HepG2 (cell line): ENCODE measurements at regions not wholly inside any gene's neighbourhood (a gene's known extent, or its start where the extent isn't known, plus 50 kb on each side); places are given as distances from the start of the nearest gene placed in this dataset.

ENCODE experiments used
- ATAC-seq: fragments of 200-7000 bp; cut with Tn5 transposase; 3 replicates; pipeline ENCODE4 v1.9.1; 2020; ENCODE audit warnings: mild to moderate bottlenecking, moderate library complexity
- BruUV-seq: library from RNA; stranded (reverse); fragments of 400-500 nt; replicated peaks from 2 replicates; lab custom pipeline; 2021; lab: Mats Ljungman, UMichigan
- CTCF ChIA-PET: fragments of 300-600 bp; formaldehyde crosslinking; extraction: SDS; loops from one replicate; lab custom pipeline; 2021; ENCODE audit warnings: low total read pairs, inconsistent platforms, low intra/inter-chr PET ratio; lab: Yijun Ruan, JAX
- POLR2A ChIA-PET: fragments of 350-600 bp; sonication (Branson Sonifier 250); formaldehyde crosslinking; loops from one replicate; lab custom pipeline; 2020; ENCODE audit warnings: antibody characterized with exemption, inconsistent platforms; lab: Yijun Ruan, JAX
- DNase-seq: peaks from one replicate; pipeline ENCODE4 v3.0.0-alpha.2; 2015; ENCODE audit warnings: low spot score
- FAIRE-seq: peaks from 3 replicates; lab custom pipeline; 2011; peaks lifted over from hg19 to GRCh38; lab: Jason Lieb, UNC
- H2AFZ ChIP-seq: one replicate; pipeline ENCODE4 v1.6.1; 2011; ENCODE audit warnings: low read length, inconsistent platforms
- H3K27ac ChIP-seq: fragments of 300-600 bp; 3 replicates; pipeline ENCODE4 v1.8.0; 2011; ENCODE audit warnings: mixed run types, mild to moderate bottlenecking, mixed read lengths, low read length, inconsistent platforms; ENCODE audit not compliant: insufficient read depth; ENCODE audit errors: extremely low read length
- H3K27me3 ChIP-seq, 2 experiments: fragments of 200-600 bp in 1 of 2; 2 replicates in 1 of 2; 3 replicates in 1 of 2; pipeline versions ENCODE4 v1.6.0 to v1.8.0; 2011; ENCODE audit warnings: low read length in 2 of 2, mild to moderate bottlenecking in 2 of 2, moderate library complexity in 2 of 2, inconsistent platforms in 1 of 2; ENCODE audit not compliant: insufficient read depth in 2 of 2, control insufficient read depth in 1 of 2
- H3K36me3 ChIP-seq, 2 experiments: fragments of 200-600 bp in 1 of 2; replicated peaks in 1 of 2; 2 replicates in 1 of 2; 3 replicates in 1 of 2; pipeline versions ENCODE4 v1.5.1 to v1.8.0; 2011; ENCODE audit warnings: low read length in 2 of 2, inconsistent platforms in 1 of 2; ENCODE audit not compliant: insufficient read depth in 2 of 2, control insufficient read depth in 1 of 2
- H3K4me1 ChIP-seq: 2 replicates; pipeline ENCODE4 v1.5.1; 2012; ENCODE audit warnings: low read length, inconsistent platforms; ENCODE audit not compliant: insufficient read depth
- H3K4me2 ChIP-seq: 2 replicates; pipeline ENCODE4 v1.6.0; 2011; ENCODE audit warnings: low read depth, low read length, inconsistent platforms
- H3K4me3 ChIP-seq, 3 experiments: fragments of 200-600 bp in 1 of 3; sonication (generic), shearing (Covaris generic) in 1 of 3; replicated peaks in 1 of 3; 2 replicates each; pipeline ENCODE4 v1.5.1; 2011 to 2016; ENCODE audit warnings: low read length in 3 of 3, inconsistent platforms in 2 of 3, low read depth in 2 of 3, mild to moderate bottlenecking in 2 of 3, control low read depth in 1 of 3, mixed read lengths in 1 of 3; ENCODE audit not compliant: insufficient read depth in 1 of 3
- H3K79me2 ChIP-seq: one replicate; pipeline ENCODE4 v1.6.1; 2011; ENCODE audit warnings: low read length, inconsistent platforms; ENCODE audit not compliant: insufficient read depth
- H3K9ac ChIP-seq: 2 replicates; pipeline ENCODE4 v1.6.0; 2011; ENCODE audit warnings: mild to moderate bottlenecking, low read depth, low read length, inconsistent platforms; ENCODE audit not compliant: insufficient read depth
- H3K9me3 ChIP-seq: 2 replicates; pipeline ENCODE4 v1.5.1; 2012; ENCODE audit warnings: mild to moderate bottlenecking, low read length
- H4K20me1 ChIP-seq: 2 replicates; pipeline ENCODE4 v1.6.0; 2011; ENCODE audit warnings: inconsistent platforms, mild to moderate bottlenecking, low read length, moderate library complexity; ENCODE audit not compliant: insufficient read depth
- ARNT2 ChIP-seq: sonication (generic); formaldehyde crosslinking; IDR thresholded peaks from 2 replicates; pipeline ENCODE4 v1.8.0; 2022; ENCODE audit warnings: mild to moderate bottlenecking, low read depth, missing genetic modification reagents, moderate library complexity
- BRCA1 ChIP-seq: sonication (generic); formaldehyde crosslinking; IDR thresholded peaks from 2 replicates; pipeline ENCODE4 v1.4.0; 2020; ENCODE audit warnings: missing genetic modification reagents
- FOSL2 ChIP-seq: sonication (generic); formaldehyde crosslinking; IDR thresholded peaks from 2 replicates; pipeline ENCODE4 v1.4.0; 2020; ENCODE audit warnings: missing genetic modification reagents
- FOXA1 ChIP-seq, 2 experiments: fragments of 450-650 bp in 1 of 2; sonication (generic) in 1 of 2; formaldehyde crosslinking in 1 of 2; IDR thresholded peaks; 2 replicates each; pipeline versions ENCODE4 v1.4.0 to v1.6.1; 2016 to 2020; ENCODE audit warnings: missing genetic modification reagents in 1 of 2
- KAT8 ChIP-seq: IDR thresholded peaks from 2 replicates; pipeline ENCODE4 v1.6.1; 2016; ENCODE audit warnings: missing genetic modification reagents, missing compliant biosample characterization
- NBN ChIP-seq: fragments of 450-650 bp; conservative IDR thresholded peaks from 2 replicates; pipeline ENCODE4 v1.6.1; 2017
- PAF1 ChIP-seq: IDR thresholded peaks from 2 replicates; pipeline ENCODE4 v1.6.1; 2016; ENCODE audit warnings: missing genetic modification reagents, missing compliant biosample characterization
- PCBP1 ChIP-seq: fragments of 200-400 bp; formaldehyde crosslinking; IDR thresholded peaks from 2 replicates; pipeline ENCODE4 v1.6.1; 2017; ENCODE audit warnings: mild to moderate bottlenecking, low read depth, low read length, borderline replicate concordance
- PPARG ChIP-seq: conservative IDR thresholded peaks from 2 replicates; pipeline ENCODE4 v1.6.1; 2016; ENCODE audit warnings: missing biosample characterization, missing genetic modification reagents
- SOX6 ChIP-seq, 2 experiments: fragments of 450-650 bp in 1 of 2; sonication (generic) in 1 of 2; formaldehyde crosslinking in 1 of 2; IDR thresholded peaks; 2 replicates each; pipeline versions ENCODE4 v1.4.0 to v1.6.1; 2017 to 2020; ENCODE audit warnings: antibody characterized with exemption in 1 of 2, mild to moderate bottlenecking in 1 of 2, missing genetic modification reagents in 1 of 2
- TP53 ChIP-seq: sonication (generic); formaldehyde crosslinking; conservative IDR thresholded peaks from 2 replicates; pipeline ENCODE4 v1.4.0; 2020; ENCODE audit warnings: missing genetic modification reagents
- TRIM24 ChIP-seq: sonication (generic); formaldehyde crosslinking; IDR thresholded peaks from 2 replicates; pipeline ENCODE4 v1.8.0; 2022; ENCODE audit warnings: mild to moderate bottlenecking, missing genetic modification reagents
- ZBTB43 ChIP-seq: sonication (generic); formaldehyde crosslinking; conservative IDR thresholded peaks from 2 replicates; pipeline ENCODE4 v1.4.0; 2020; ENCODE audit warnings: missing genetic modification reagents
- ZNF296 ChIP-seq: sonication (generic); formaldehyde crosslinking; conservative IDR thresholded peaks from 2 replicates; pipeline ENCODE4 v1.5.0; 2020; ENCODE audit warnings: mild to moderate bottlenecking, missing genetic modification reagents
- ZNF430 ChIP-seq: sonication (generic); formaldehyde crosslinking; IDR thresholded peaks from 2 replicates; pipeline ENCODE4 v1.9.0; 2021; ENCODE audit warnings: mild to moderate bottlenecking, missing genetic modification reagents
- ZNF605 ChIP-seq: sonication (generic); formaldehyde crosslinking; IDR thresholded peaks from 2 replicates; pipeline ENCODE4 v1.8.0; 2022; ENCODE audit warnings: mild to moderate bottlenecking, missing genetic modification reagents
- WGBS: methylation state at CpG from one replicate; pipeline ENCODE4 v1.1.6; 2017; ENCODE audit warnings: low lambda C conversion rate; 5-methylcytosine and 5-hydroxymethylcytosine counted together
- in situ Hi-C: cut with HindIII; loops from 2 replicates; pipeline ENCODE4 v1.10.0; 2017; ENCODE audit warnings: low pct_unique_long_range_greater_than_20kb; ENCODE audit not compliant: extremely low pct_ligation_motif_present
- intact Hi-C: fragments of 100-400 bp; cut with micrococcal nuclease; formaldehyde crosslinking; loops from one replicate; pipeline ENCODE4 v1.10.0; 2022; ENCODE audit not compliant: unreplicated experiment

- no peaks in the 10 kb centered on the region for H3K79me2 ChIP-seq
- H2AFZ ChIP-seq: no peak overlapping the region
- no peak for FAIRE-seq
- in situ Hi-C loops (no loop called here), intact Hi-C loops (no loop called here)
- H3K9ac ChIP-seq: no peak overlapping the region
- H3K27me3 ChIP-seq: peaks cover 0 to 23% of the 10 kb centered on the region in 2 experiments; a peak in 3 of 5 replicates
- H3K4me3 ChIP-seq: no peak overlapping the region
- H3K4me1 ChIP-seq: no peaks in the 10 kb centered on the region
- no peaks in the 10 kb centered on the region for H3K9me3 ChIP-seq
- no peaks in the 10 kb centered on the region for H4K20me1 ChIP-seq
- no peak overlapping the region for H3K27ac ChIP-seq
- DNase-seq: no peak
- TF ChIP-seq PPARG (no peak), ZBTB43 (no peak), NBN (no peak)
- POLR2A ChIA-PET: no interaction called here
- no peak overlapping the region for H3K4me2 ChIP-seq
- WGBS: 23% methylated on average over 7 of the region's 7 CpGs
- H3K36me3 ChIP-seq: no peaks in the 10 kb centered on the region
- CTCF ChIA-PET: no interaction called here
- BruUV-seq: no TSS peak
- peak; percentile 46; the same call in 2 of the 3 replicates for ATAC-seq
Observed at GRCh38 chr3:13700362-13700761, 151.4 kb downstream of the FBLN2 start.

DNA sequence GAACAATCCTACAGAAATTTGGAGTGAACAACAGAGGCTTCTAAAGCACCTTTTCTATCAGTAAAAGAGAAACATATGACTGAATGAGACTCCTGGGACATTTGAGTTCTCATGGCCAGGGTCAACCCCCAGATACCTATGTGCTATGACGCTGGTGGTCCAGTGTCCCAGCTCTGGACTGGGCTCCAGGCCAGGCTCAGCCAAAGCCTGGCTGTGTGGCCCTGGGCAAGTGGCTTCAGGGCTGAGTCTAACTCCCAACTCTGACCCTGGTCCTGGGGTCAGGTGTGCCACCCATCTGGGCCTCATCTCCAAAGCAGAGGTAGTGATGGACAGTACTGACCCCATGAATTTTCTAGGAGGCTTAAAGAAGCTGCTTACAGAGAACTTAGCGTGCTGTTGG lies 147.8 kb downstream of the FBLN2 start:
- WGBS: 0% methylated on average over 2 of the region's 2 CpGs
- H3K9me3 ChIP-seq: no peaks in the 10 kb centered on the region
- intact Hi-C loops: no loop called here
- in situ Hi-C loops: no loop called here
- no TSS peak for BruUV-seq
- POLR2A ChIA-PET: no interaction called here
- no peak overlapping the region for H3K27ac ChIP-seq
- H3K9ac ChIP-seq: no peak overlapping the region
- no peaks in the 10 kb centered on the region for H3K36me3 ChIP-seq
- no peaks in the 10 kb centered on the region for H3K4me1 ChIP-seq
- H4K20me1 ChIP-seq: no peaks in the 10 kb centered on the region
- DNase-seq: no peak
- no peak overlapping the region for H3K4me3 ChIP-seq
- H2AFZ ChIP-seq: no peak overlapping the region
- ATAC-seq: no peak
- CTCF ChIA-PET: no interaction called here
- FAIRE-seq: no peak
- peaks cover 3 to 54% of the 10 kb centered on the region in 2 experiments; a peak in 4 of 5 replicates for H3K27me3 ChIP-seq
- H3K4me2 ChIP-seq: no peak overlapping the region
- no peaks in the 10 kb centered on the region for H3K79me2 ChIP-seq
- TF ChIP-seq PAF1 (CRISPR knock-in tag) (no peak), TP53 (no peak), KAT8 (CRISPR knock-in tag) (no peak), ZNF296 (CRISPR knock-in tag) (no peak), PCBP1 (no peak), FOSL2 (no peak), SOX6 (IDR thresholded peaks at IDR 0.05) (no peak), SOX6 (CRISPR knock-in tag; IDR thresholded peaks at IDR 0.05) (no peak), ZNF605 (CRISPR knock-in tag) (no peak), FOXA1 (IDR thresholded peaks at IDR 0.05) (no peak), FOXA1 (CRISPR knock-in tag; IDR thresholded peaks at IDR 0.05) (no peak), ZNF430 (CRISPR knock-in tag) (no peak), ARNT2 (CRISPR knock-in tag) (no peak), TRIM24 (no peak), BRCA1 (CRISPR knock-in tag) (no peak)
